Upper lobe of left lung (tissue), 4 donors: ENCODE measurements at regions not wholly inside any gene's neighbourhood (a gene's known extent, or its start where the extent isn't known, plus 50 kb on each side); places are given as distances from the start of the nearest gene placed in this dataset.

Experiments used
- POLR2A ChIP-seq, 4 donors: fragments of 450-650 bp; IDR thresholded peaks; one replicate each; pipeline ENCODE4 v1.5.1; 2016 to 2017; ENCODE audit warnings: antibody characterized with exemption in 4 of 4, mild to moderate bottlenecking in 2 of 4
- POLR2AphosphoS5 ChIP-seq, 2 donors: sonication (generic); formaldehyde crosslinking; IDR thresholded peaks; one replicate each; pipeline ENCODE4 v1.5.1; 2017; ENCODE audit warnings: antibody characterized with exemption in 2 of 2
- TF ChIP-seq, protein P1 (sequence below), 6 experiments: fragments of 450-650 bp in 4 of 6; fragments of 200-600 bp in 2 of 6; sonication (generic) in 2 of 6; IDR thresholded peaks; one replicate each; pipeline ENCODE4 v1.5.1; 2016 to 2019; ENCODE audit warnings: antibody characterized with exemption in 6 of 6

DNA sequence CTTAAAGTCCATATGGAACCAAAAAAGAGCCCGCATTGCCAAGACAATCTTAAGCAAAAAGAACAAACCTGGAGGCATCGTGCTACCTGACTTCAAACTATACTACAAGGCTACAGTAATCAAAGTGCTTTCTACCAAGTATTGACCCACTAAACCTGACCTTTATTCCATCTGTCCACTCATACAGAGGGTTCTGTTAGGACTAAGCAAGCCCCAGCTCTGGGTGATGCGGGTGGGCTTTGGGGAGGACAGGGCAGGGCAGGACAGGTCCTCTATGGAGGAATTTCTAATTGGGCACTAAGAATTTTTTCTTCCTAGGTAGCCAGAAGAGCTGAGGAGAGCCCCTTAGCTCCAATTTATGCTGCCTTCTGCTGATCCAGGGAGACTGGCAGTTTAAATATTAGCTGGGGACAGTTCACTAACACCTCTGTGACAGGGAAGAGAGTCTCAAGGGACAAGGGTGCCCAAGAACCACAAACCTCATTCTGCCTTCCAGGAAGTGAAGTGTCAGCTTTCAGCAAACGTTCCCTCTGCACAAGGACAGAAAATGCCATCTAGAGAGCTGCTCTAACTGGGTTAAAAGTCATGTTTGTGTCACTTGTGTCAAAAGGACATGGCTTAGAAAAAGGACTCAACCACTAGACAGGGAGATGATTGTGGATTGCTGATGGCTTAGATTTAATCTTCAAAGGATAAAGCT lies 143.2 kb downstream of the KIT start:
- TF ChIP-seq, protein P1, sequence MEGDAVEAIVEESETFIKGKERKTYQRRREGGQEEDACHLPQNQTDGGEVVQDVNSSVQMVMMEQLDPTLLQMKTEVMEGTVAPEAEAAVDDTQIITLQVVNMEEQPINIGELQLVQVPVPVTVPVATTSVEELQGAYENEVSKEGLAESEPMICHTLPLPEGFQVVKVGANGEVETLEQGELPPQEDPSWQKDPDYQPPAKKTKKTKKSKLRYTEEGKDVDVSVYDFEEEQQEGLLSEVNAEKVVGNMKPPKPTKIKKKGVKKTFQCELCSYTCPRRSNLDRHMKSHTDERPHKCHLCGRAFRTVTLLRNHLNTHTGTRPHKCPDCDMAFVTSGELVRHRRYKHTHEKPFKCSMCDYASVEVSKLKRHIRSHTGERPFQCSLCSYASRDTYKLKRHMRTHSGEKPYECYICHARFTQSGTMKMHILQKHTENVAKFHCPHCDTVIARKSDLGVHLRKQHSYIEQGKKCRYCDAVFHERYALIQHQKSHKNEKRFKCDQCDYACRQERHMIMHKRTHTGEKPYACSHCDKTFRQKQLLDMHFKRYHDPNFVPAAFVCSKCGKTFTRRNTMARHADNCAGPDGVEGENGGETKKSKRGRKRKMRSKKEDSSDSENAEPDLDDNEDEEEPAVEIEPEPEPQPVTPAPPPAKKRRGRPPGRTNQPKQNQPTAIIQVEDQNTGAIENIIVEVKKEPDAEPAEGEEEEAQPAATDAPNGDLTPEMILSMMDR (IDR thresholded peaks at IDR 0.05), result no peak
- TF ChIP-seq POLR2A (IDR thresholded peaks at IDR 0.05), result no peak
- TF ChIP-seq POLR2AphosphoS5 (IDR thresholded peaks at IDR 0.05), result no peak
